Ishikawa (cell line): ENCODE measurements at regions not wholly inside any gene's neighbourhood (a gene's known extent, or its start where the extent isn't known, plus 50 kb on each side); places are given as distances from the start of the nearest gene placed in this dataset.

Experiments used
- CREB1 ChIP-seq: IDR thresholded peaks from 2 replicates; pipeline ENCODE4 v1.6.1; 2012; ENCODE audit warnings: low read depth
- EGR1 ChIP-seq: IDR thresholded peaks from 2 replicates; pipeline ENCODE4 v1.6.1; 2012
- MAX ChIP-seq: IDR thresholded peaks from 2 replicates; pipeline ENCODE4 v1.6.1; 2012
- NFIC ChIP-seq: IDR thresholded peaks from 2 replicates; pipeline ENCODE4 v1.6.1; 2012
- RAD21 ChIP-seq: IDR thresholded peaks from 2 replicates; pipeline ENCODE4 v1.6.1; 2012; ENCODE audit warnings: low read depth
- TAF1 ChIP-seq: IDR thresholded peaks from 2 replicates; pipeline ENCODE4 v1.6.1; 2012; ENCODE audit warnings: low read depth, mild to moderate bottlenecking
- TCF12 ChIP-seq: IDR thresholded peaks from 2 replicates; pipeline ENCODE4 v1.6.1; 2012; ENCODE audit warnings: low read depth
- TEAD4 ChIP-seq: IDR thresholded peaks from 2 replicates; pipeline ENCODE4 v1.6.1; 2012
- USF1 ChIP-seq: IDR thresholded peaks from 2 replicates; pipeline ENCODE4 v1.6.1; 2012
- YY1 ChIP-seq: IDR thresholded peaks from 2 replicates; pipeline ENCODE4 v1.6.1; 2012; ENCODE audit warnings: low read depth
- ZBTB7A ChIP-seq: IDR thresholded peaks from 2 replicates; pipeline ENCODE4 v1.6.1; 2012; ENCODE audit warnings: low read depth

GRCh38 chr3:46080124-46080968 lies 53.1 kb upstream of the XCR1 start:
- TF ChIP-seq YY1 (no peak), TAF1 (no peak), TCF12 (no peak), EGR1 (no peak), USF1 (no peak), RAD21 (no peak), NFIC (no peak), TEAD4 (no peak), CREB1 (no peak), MAX (no peak), ZBTB7A (no peak)
